ENCODE measurements at regions not wholly inside any gene's neighbourhood (a gene's known extent, or its start where the extent isn't known, plus 50 kb on each side); places are given as distances from the start of the nearest gene placed in this dataset.

DNA sequence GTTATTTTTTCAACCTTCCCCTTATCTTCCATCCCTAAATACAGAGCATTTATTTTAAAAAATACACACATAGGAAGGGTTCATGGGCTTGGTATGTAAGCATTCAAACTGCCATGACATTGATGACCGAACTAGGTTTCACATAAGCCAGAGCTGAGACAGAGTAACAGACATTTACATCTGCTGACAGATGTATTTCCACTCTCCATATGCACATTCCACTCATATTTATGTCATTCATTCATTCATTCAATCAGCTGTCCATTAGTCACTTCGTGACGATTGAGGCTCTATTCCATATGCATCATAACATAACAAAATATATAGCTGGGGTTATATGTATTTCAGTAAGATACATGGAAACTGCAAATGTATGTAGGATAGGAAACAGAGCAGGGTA lies 145.5 kb upstream of the OTX2 start:
- 83 to 85% methylated on average over 3 of the region's 3 CpGs for WGBS, 2 donors (ENCODE audit: low coverage in 1 of 2)
- TF ChIP-seq, protein P1, sequence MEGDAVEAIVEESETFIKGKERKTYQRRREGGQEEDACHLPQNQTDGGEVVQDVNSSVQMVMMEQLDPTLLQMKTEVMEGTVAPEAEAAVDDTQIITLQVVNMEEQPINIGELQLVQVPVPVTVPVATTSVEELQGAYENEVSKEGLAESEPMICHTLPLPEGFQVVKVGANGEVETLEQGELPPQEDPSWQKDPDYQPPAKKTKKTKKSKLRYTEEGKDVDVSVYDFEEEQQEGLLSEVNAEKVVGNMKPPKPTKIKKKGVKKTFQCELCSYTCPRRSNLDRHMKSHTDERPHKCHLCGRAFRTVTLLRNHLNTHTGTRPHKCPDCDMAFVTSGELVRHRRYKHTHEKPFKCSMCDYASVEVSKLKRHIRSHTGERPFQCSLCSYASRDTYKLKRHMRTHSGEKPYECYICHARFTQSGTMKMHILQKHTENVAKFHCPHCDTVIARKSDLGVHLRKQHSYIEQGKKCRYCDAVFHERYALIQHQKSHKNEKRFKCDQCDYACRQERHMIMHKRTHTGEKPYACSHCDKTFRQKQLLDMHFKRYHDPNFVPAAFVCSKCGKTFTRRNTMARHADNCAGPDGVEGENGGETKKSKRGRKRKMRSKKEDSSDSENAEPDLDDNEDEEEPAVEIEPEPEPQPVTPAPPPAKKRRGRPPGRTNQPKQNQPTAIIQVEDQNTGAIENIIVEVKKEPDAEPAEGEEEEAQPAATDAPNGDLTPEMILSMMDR (IDR thresholded peaks at IDR 0.05), result no peak
- TF ChIP-seq POLR2AphosphoS5 (IDR thresholded peaks at IDR 0.05) (no peak), POLR2A (IDR thresholded peaks at IDR 0.05) (no peak), EP300 (IDR thresholded peaks at IDR 0.05) (no peak)
- H3K9me3 ChIP-seq, result no peaks in the 10 kb centered on the region
- H3K27me3 ChIP-seq, result no peaks in the 10 kb centered on the region
- H3K4me1 ChIP-seq, result no peaks in the 10 kb centered on the region
- no peaks in the 10 kb centered on the region for H3K36me3 ChIP-seq
- H3K27ac ChIP-seq, result no peak overlapping the region
- no peak for ATAC-seq
- H3K4me3 ChIP-seq, result no peak overlapping the region

DNA sequence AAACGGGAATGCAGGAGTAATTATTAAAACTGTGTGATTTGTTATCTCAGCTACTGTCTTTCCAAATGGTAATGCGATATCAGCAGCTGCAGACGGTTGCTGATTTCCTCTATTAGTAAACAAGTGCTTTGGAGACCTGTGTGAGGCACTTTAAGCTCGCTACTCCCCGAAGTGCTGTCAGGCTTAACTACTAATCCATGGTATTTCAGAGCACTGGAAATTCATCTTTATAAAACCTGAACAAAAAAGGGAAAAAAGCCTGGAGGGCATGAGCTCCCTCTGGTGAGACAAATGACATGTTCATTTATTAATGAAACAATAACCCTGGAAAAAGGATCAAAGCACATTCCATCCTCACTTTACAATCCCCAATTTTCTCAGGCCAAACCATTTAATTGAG lies 143.6 kb upstream of the OTX2 start:
- Histone ChIP-seq H3K4me1 (no peaks in the 10 kb centered on the region), H3K4me3 (no peak overlapping the region), H3K36me3 (no peaks in the 10 kb centered on the region), H3K27ac (no peak overlapping the region), H3K27me3 (no peaks in the 10 kb centered on the region), H3K9me3 (no peaks in the 10 kb centered on the region)
- ATAC-seq, result no peak
- TF ChIP-seq POLR2AphosphoS5 (IDR thresholded peaks at IDR 0.05) (no peak), EP300 (IDR thresholded peaks at IDR 0.05) (no peak), POLR2A (IDR thresholded peaks at IDR 0.05) (no peak)
- TF ChIP-seq, protein P1 (IDR thresholded peaks at IDR 0.05), result no peak
- WGBS, 2 donors (ENCODE audit: low coverage in 1 of 2), result 27 to 38% methylated on average over 5 of the region's 5 CpGs

DNA sequence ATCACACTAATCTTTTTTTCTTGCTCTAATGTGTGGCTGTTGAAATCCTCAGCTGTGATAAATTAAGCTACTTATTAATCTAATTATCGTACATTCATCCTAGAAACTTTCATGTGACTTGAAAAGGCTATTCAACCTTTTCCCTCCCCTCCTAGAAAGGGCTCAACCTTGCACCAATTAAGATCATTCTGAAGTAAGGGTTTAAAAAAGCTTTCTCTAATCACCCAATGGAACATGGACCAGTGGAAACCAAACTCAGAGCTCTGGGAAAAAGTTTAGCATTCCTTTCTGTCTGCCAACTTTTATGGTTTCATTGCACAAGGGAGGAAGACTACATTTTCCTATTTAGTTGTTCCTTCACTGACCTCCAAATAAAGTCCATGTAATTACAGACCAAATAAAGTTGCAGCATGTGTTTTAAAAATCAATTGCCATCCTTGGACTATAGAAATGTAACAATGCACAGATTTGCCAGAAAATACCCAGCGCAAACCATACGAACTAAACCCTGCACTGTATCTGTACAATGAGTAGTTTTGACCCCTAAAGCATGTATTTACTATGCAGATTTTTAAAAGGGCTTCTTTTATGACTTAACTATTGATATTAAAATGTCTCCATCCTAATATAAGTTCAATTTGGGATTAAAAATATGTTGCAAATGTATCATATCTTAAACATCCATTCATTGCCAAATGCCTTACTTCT lies 142.6 kb upstream of the OTX2 start:
- H3K9me3 ChIP-seq, result no peaks in the 10 kb centered on the region
- no peak for ATAC-seq
- no peaks in the 10 kb centered on the region for H3K27me3 ChIP-seq
- TF ChIP-seq, protein P1 (IDR thresholded peaks at IDR 0.05), result no peak
- H3K4me1 ChIP-seq, result no peaks in the 10 kb centered on the region
- no peak overlapping the region for H3K27ac ChIP-seq
- H3K36me3 ChIP-seq, result no peaks in the 10 kb centered on the region
- no peak overlapping the region for H3K4me3 ChIP-seq
- 77 to 80% methylated on average over 2 to 3 of the region's 3 CpGs for WGBS, 2 donors (ENCODE audit: low coverage in 1 of 2)

DNA sequence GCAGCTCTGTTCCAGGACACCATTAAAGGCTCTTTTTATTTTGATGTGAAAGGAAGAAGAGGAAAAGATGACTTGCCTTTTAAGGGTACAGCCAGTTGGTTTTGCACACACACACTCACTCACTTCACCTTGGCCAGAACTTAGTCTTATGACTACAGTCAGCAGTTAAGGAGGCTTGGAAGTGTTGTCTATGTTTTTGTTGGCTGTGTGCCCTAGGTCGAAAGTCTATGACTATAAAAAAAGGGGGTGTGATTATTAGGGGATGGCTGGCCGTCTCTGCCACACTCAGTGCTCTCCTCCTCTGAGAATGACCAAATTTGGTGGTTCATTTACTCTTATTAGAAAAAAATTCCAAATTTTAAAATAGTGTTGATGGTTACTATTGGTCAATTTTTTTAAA lies 139.5 kb upstream of the OTX2 start:
- Histone ChIP-seq H3K9me3 (no peaks in the 10 kb centered on the region), H3K27ac (no peak overlapping the region), H3K4me1 (no peaks in the 10 kb centered on the region), H3K36me3 (no peaks in the 10 kb centered on the region), H3K4me3 (no peak overlapping the region), H3K27me3 (no peaks in the 10 kb centered on the region)
- TF ChIP-seq, protein P1 (IDR thresholded peaks at IDR 0.05), result no peak
- no peak for TF ChIP-seq POLR2A (IDR thresholded peaks at IDR 0.05)
- no peak for TF ChIP-seq EP300 (IDR thresholded peaks at IDR 0.05)
- no peak for TF ChIP-seq POLR2AphosphoS5 (IDR thresholded peaks at IDR 0.05)
- WGBS, 2 donors (ENCODE audit: low coverage in 1 of 2), result 5 to 6% methylated on average over 2 of the region's 2 CpGs
- ATAC-seq, result no peak

DNA sequence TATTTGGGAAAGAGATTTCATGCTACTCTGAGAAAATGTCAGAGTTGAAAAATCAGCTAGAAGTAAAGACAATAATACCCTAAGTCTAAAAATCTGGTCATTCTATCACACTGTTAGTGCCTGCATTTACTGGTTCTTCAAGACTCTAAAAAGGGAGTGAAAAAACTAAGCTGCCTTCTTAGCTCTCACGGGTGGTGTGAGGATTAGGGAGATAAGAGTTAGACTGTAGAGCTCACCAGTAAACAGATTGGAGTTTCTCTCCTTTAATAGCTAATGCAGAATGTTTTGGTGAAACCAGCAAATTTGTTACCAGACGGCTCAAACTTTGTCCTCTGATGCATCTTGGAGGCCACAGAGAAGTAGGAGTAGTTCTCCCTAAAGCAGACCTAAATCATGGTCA lies 135.0 kb upstream of the OTX2 start:
- WGBS, 2 donors (ENCODE audit: low coverage in 1 of 2), result 15 to 38% methylated on average over 1 to 2 of the region's 2 CpGs
- no peak for TF ChIP-seq EP300 (IDR thresholded peaks at IDR 0.05)
- TF ChIP-seq POLR2AphosphoS5 (IDR thresholded peaks at IDR 0.05), result no peak
- TF ChIP-seq POLR2A (IDR thresholded peaks at IDR 0.05), result no peak
- TF ChIP-seq, protein P1 (IDR thresholded peaks at IDR 0.05), result no peak
- Histone ChIP-seq H3K9me3 (no peaks in the 10 kb centered on the region), H3K27me3 (no peaks in the 10 kb centered on the region), H3K27ac (no peak overlapping the region), H3K4me1 (no peaks in the 10 kb centered on the region), H3K36me3 (no peaks in the 10 kb centered on the region), H3K4me3 (no peak overlapping the region)
- no peak for ATAC-seq

All from gastroesophageal sphincter (tissue), 4 donors.